Endothelial cell of umbilical vein (primary cell): ENCODE measurements at regions not wholly inside any gene's neighbourhood (a gene's known extent, or its start where the extent isn't known, plus 50 kb on each side); places are given as distances from the start of the nearest gene placed in this dataset.

Source experiments
- EZH2 ChIP-seq: IDR thresholded peaks from 2 replicates; pipeline ENCODE4 v1.6.1; 2012; ENCODE audit warnings: borderline replicate concordance, low read depth, mild to moderate bottlenecking, moderate library complexity, low read length, inconsistent platforms; ENCODE audit not compliant: severe bottlenecking
- FOS ChIP-seq: IDR thresholded peaks from 2 replicates; pipeline ENCODE4 v1.6.1; 2011; ENCODE audit warnings: mild to moderate bottlenecking, low read length, moderate library complexity, borderline replicate concordance; ENCODE audit not compliant: insufficient read depth
- GATA2 ChIP-seq: IDR thresholded peaks from 2 replicates; pipeline ENCODE4 v1.7.0; 2011; ENCODE audit warnings: low read depth, mild to moderate bottlenecking, moderate library complexity, mixed read lengths, low read length; ENCODE audit not compliant: insufficient read length, insufficient read depth
- JUN ChIP-seq: IDR thresholded peaks from 2 replicates; pipeline ENCODE4 v1.6.1; 2011; ENCODE audit warnings: borderline replicate concordance, low read depth; ENCODE audit not compliant: insufficient read length, insufficient read depth
- MYC ChIP-seq: IDR thresholded peaks from one replicate; pipeline ENCODE4 v1.6.1; 2011; ENCODE audit warnings: mild to moderate bottlenecking, low read depth, low read length
- POLR2A ChIP-seq: IDR thresholded peaks from 2 replicates; pipeline ENCODE4 v1.6.1; 2012; ENCODE audit warnings: low read depth, mild to moderate bottlenecking, control low read depth, low read length
- POLR2AphosphoS5 ChIP-seq: IDR thresholded peaks from 2 replicates; pipeline ENCODE4 v1.6.1; 2012; ENCODE audit warnings: low read depth, mild to moderate bottlenecking, control low read depth, low read length, moderate library complexity; ENCODE audit not compliant: insufficient read depth
- TF ChIP-seq, protein P1 (sequence below), 2 donors: IDR thresholded peaks; 1 replicate in 1 of 2; 2 replicates in 1 of 2; pipeline ENCODE4 v1.5.1; 2011; ENCODE audit warnings: low read length in 2 of 2, mild to moderate bottlenecking in 2 of 2, moderate library complexity in 2 of 2, control low read depth in 1 of 2, inconsistent platforms in 1 of 2, low read depth in 1 of 2; ENCODE audit not compliant: insufficient read depth in 1 of 2; ENCODE audit errors: extremely low read depth in 1 of 2
- TF ChIP-seq, protein P2 (sequence below): IDR thresholded peaks from 2 replicates; pipeline ENCODE4 v1.6.1; 2011; ENCODE audit not compliant: insufficient read depth, insufficient read length

DNA sequence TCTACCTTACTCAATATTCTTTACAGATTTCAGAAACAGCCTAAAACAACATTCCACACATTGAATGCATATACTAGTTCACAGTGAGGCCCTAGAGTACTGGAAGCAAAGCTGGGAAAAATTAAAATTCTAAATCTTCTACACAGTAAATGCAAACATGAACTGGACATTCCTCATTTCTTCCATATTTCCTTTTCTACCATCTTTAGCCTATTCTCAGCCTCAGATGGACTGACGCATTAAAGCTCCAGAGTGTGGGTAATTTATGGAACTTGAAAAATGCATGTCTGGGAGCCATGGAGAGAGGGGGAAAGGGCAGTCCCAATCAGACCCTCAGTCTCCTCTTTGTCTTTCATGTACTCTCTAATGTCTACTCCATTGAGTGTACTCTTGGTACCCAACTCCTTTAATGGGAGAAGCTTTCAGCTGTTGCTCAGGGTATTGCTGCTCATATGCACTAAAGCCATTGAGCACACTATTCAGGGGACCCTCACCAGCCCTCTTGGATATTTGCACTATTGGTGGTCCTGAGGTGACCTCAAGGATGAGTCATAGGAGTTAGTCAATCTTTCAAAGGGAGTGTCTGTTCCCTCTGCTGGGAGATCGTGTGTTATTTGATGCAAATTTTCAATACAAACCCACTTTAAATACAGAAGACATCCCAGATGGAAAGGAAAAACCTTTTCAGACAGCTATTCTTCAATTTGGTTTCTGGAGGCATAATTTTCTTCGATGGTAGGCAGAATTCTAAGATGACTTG, 83.3 kb upstream of the KCNJ15 start:
- TF ChIP-seq, protein P1, sequence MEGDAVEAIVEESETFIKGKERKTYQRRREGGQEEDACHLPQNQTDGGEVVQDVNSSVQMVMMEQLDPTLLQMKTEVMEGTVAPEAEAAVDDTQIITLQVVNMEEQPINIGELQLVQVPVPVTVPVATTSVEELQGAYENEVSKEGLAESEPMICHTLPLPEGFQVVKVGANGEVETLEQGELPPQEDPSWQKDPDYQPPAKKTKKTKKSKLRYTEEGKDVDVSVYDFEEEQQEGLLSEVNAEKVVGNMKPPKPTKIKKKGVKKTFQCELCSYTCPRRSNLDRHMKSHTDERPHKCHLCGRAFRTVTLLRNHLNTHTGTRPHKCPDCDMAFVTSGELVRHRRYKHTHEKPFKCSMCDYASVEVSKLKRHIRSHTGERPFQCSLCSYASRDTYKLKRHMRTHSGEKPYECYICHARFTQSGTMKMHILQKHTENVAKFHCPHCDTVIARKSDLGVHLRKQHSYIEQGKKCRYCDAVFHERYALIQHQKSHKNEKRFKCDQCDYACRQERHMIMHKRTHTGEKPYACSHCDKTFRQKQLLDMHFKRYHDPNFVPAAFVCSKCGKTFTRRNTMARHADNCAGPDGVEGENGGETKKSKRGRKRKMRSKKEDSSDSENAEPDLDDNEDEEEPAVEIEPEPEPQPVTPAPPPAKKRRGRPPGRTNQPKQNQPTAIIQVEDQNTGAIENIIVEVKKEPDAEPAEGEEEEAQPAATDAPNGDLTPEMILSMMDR (IDR thresholded peaks at IDR 0.05; ENCODE audit: extremely low read depth in 1 of 2, insufficient read depth in 1 of 2, low read depth in 1 of 2, low read length in 2 of 2), result no peak
- TF ChIP-seq MYC (no peak), GATA2 (no peak), POLR2A (no peak), POLR2AphosphoS5 (no peak), EZH2 (no peak), JUN (no peak), FOS (peak; percentile 17)
- TF ChIP-seq, protein P2, sequence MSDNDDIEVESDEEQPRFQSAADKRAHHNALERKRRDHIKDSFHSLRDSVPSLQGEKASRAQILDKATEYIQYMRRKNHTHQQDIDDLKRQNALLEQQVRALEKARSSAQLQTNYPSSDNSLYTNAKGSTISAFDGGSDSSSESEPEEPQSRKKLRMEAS, result no peak
